ENCODE measurements at regions not wholly inside any gene's neighbourhood (a gene's known extent, or its start where the extent isn't known, plus 50 kb on each side); places are given as distances from the start of the nearest gene placed in this dataset.

GRCh38 chr12:5138845-5139244, 95.2 kb downstream of the KCNA5 start:
- H3K27ac Mint-ChIP-seq (ENCODE audit: unreplicated experiment), result no peak overlapping the region
- peaks cover 4% of the 10 kb centered on the region for H3K9me3 Mint-ChIP-seq (ENCODE audit: unreplicated experiment)
- no peak for TF ChIP-seq CTCF (IDR thresholded peaks at IDR 0.05; ENCODE audit: unreplicated experiment)
- no peaks in the 10 kb centered on the region for H3K4me1 Mint-ChIP-seq (ENCODE audit: unreplicated experiment)
- H3K27me3 Mint-ChIP-seq (ENCODE audit: unreplicated experiment), result peaks cover 1% of the 10 kb centered on the region
- H3K4me3 Mint-ChIP-seq (ENCODE audit: unreplicated experiment), result no peak overlapping the region
- H3K36me3 Mint-ChIP-seq (ENCODE audit: low read depth, unreplicated experiment), result peaks cover 3% of the 10 kb centered on the region
- no peak for DNase-seq (ENCODE audit: low spot score)

- Mint-ChIP-seq H3K27ac (ENCODE audit: unreplicated experiment) (no peak overlapping the region), H3K27me3 (ENCODE audit: unreplicated experiment) (peaks cover 1% of the 10 kb centered on the region), H3K9me3 (ENCODE audit: unreplicated experiment) (peaks cover 4% of the 10 kb centered on the region), H3K4me1 (ENCODE audit: unreplicated experiment) (no peaks in the 10 kb centered on the region), H3K4me3 (ENCODE audit: unreplicated experiment) (no peak overlapping the region), H3K36me3 (ENCODE audit: low read depth, unreplicated experiment) (peaks cover 3% of the 10 kb centered on the region)
- TF ChIP-seq CTCF (IDR thresholded peaks at IDR 0.05; ENCODE audit: unreplicated experiment), result no peak
- DNase-seq (ENCODE audit: low spot score), result no peak
These were observed 96.1 kb downstream of the KCNA5 start for GRCh38 chr12:5139751-5140150.

GRCh38 chr12:5140190-5140589, 96.5 kb downstream of the KCNA5 start:
- H3K27ac Mint-ChIP-seq (ENCODE audit: unreplicated experiment), result no peak overlapping the region
- no peaks in the 10 kb centered on the region for H3K4me1 Mint-ChIP-seq (ENCODE audit: unreplicated experiment)
- peaks cover 1% of the 10 kb centered on the region for H3K27me3 Mint-ChIP-seq (ENCODE audit: unreplicated experiment)

GRCh38 chr12:5148880-5149279, 105.2 kb downstream of the KCNA5 start:
- no peak for DNase-seq (ENCODE audit: low spot score)
- H3K4me3 Mint-ChIP-seq (ENCODE audit: unreplicated experiment), result no peak overlapping the region
- TF ChIP-seq CTCF (IDR thresholded peaks at IDR 0.05; ENCODE audit: unreplicated experiment), result no peak
- H3K27ac Mint-ChIP-seq (ENCODE audit: unreplicated experiment), result no peak overlapping the region
- peaks cover 7% of the 10 kb centered on the region for H3K4me1 Mint-ChIP-seq (ENCODE audit: unreplicated experiment)
- H3K36me3 Mint-ChIP-seq (ENCODE audit: low read depth, unreplicated experiment), result no peaks in the 10 kb centered on the region
- peaks cover 2% of the 10 kb centered on the region for H3K27me3 Mint-ChIP-seq (ENCODE audit: unreplicated experiment)
- H3K9me3 Mint-ChIP-seq (ENCODE audit: unreplicated experiment), result no peaks in the 10 kb centered on the region

More at GRCh38 chr12:5140190-5140589, 96.5 kb downstream of the KCNA5 start:
- no peak for DNase-seq (ENCODE audit: low spot score)
- Mint-ChIP-seq H3K9me3 (ENCODE audit: unreplicated experiment) (peaks cover 4% of the 10 kb centered on the region), H3K36me3 (ENCODE audit: low read depth, unreplicated experiment) (peaks cover 3% of the 10 kb centered on the region), H3K4me3 (ENCODE audit: unreplicated experiment) (no peak overlapping the region)
- TF ChIP-seq CTCF (IDR thresholded peaks at IDR 0.05; ENCODE audit: unreplicated experiment), result no peak

GRCh38 chr12:5154091-5154490, 110.4 kb downstream of the KCNA5 start:
- Mint-ChIP-seq H3K4me1 (ENCODE audit: unreplicated experiment) (peaks cover 7% of the 10 kb centered on the region), H3K4me3 (ENCODE audit: unreplicated experiment) (no peak overlapping the region), H3K36me3 (ENCODE audit: low read depth, unreplicated experiment) (no peaks in the 10 kb centered on the region), H3K27ac (ENCODE audit: unreplicated experiment) (no peak overlapping the region), H3K27me3 (ENCODE audit: unreplicated experiment) (peaks cover 2% of the 10 kb centered on the region), H3K9me3 (ENCODE audit: unreplicated experiment) (no peaks in the 10 kb centered on the region)
- TF ChIP-seq CTCF (IDR thresholded peaks at IDR 0.05; ENCODE audit: unreplicated experiment), result no peak
- DNase-seq (ENCODE audit: low spot score), result no peak
